NB4 (cell line): ENCODE measurements at regions not wholly inside any gene's neighbourhood (a gene's known extent, or its start where the extent isn't known, plus 50 kb on each side); places are given as distances from the start of the nearest gene placed in this dataset.

ENCODE experiments used
- CTCF ChIP-seq: IDR thresholded peaks from one replicate; pipeline ENCODE4 v1.5.1; 2012; ENCODE audit warnings: low read depth, low read length
- MAX ChIP-seq: IDR thresholded peaks from 2 replicates; pipeline ENCODE4 v1.6.1; 2011; ENCODE audit warnings: low read depth, low read length
- MYC ChIP-seq: IDR thresholded peaks from 2 replicates; pipeline ENCODE4 v1.6.1; 2011; ENCODE audit warnings: low read depth, low read length
- POLR2A ChIP-seq: IDR thresholded peaks from 2 replicates; pipeline ENCODE4 v1.6.1; 2011; ENCODE audit warnings: mild to moderate bottlenecking; ENCODE audit not compliant: insufficient read length; ENCODE audit errors: extremely low read depth

- no peak for TF ChIP-seq CTCF
- no peak for TF ChIP-seq MAX
- TF ChIP-seq POLR2A = no peak
- TF ChIP-seq MYC = no peak
Measured at GRCh38 chr16:66229651-66230050, 136.8 kb upstream of the CDH5 start.
